GM23338 (cell line): ENCODE measurements at regions not wholly inside any gene's neighbourhood (a gene's known extent, or its start where the extent isn't known, plus 50 kb on each side); places are given as distances from the start of the nearest gene placed in this dataset.

Source experiments
- ATAC-seq: fragments of 200-7000 bp; cut with Tn5 transposase; 3 replicates; pipeline ENCODE4 v1.9.1; 2020
- DNase-seq: peaks from one replicate; pipeline ENCODE4 v3.0.0-alpha.2; 2015; ENCODE audit warnings: low spot score
- H2AFZ ChIP-seq: fragments of 200-600 bp; sonication (generic); 2 replicates; pipeline ENCODE4 v1.8.0; 2016; ENCODE audit warnings: antibody characterized with exemption, mild to moderate bottlenecking, moderate library complexity
- H3F3A ChIP-seq: fragments of 200-600 bp; sonication (generic); replicated peaks from 2 replicates; pipeline ENCODE4 v1.8.0; 2017; ENCODE audit warnings: antibody characterized with exemption, mixed run types, low read depth
- H3K27ac ChIP-seq: fragments of 200-600 bp; sonication (generic); 2 replicates; pipeline ENCODE4 v1.6.1; 2016; ENCODE audit warnings: low read depth
- H3K27me3 ChIP-seq: fragments of 200-600 bp; sonication (generic); 2 replicates; pipeline ENCODE4 v1.8.0; 2016; ENCODE audit warnings: mild to moderate bottlenecking, mixed run types, moderate library complexity; ENCODE audit not compliant: insufficient read depth
- H3K36me3 ChIP-seq: fragments of 200-600 bp; sonication (generic); 2 replicates; pipeline ENCODE4 v1.8.0; 2016; ENCODE audit warnings: mild to moderate bottlenecking; ENCODE audit not compliant: insufficient read depth
- H3K4me1 ChIP-seq: fragments of 200-600 bp; sonication (generic); 2 replicates; pipeline ENCODE4 v1.8.0; 2016; ENCODE audit warnings: mild to moderate bottlenecking, moderate library complexity; ENCODE audit not compliant: insufficient read depth
- H3K4me2 ChIP-seq: fragments of 200-600 bp; sonication (generic); 2 replicates; pipeline ENCODE4 v1.7.1; 2017; ENCODE audit warnings: mixed run types
- H3K4me3 ChIP-seq: fragments of 200-600 bp; sonication (generic); 2 replicates; pipeline ENCODE4 v1.6.1; 2016; ENCODE audit warnings: mixed run types
- H3K79me2 ChIP-seq: fragments of 200-600 bp; sonication (generic); replicated peaks from 2 replicates; pipeline ENCODE4 v1.8.0; 2017; ENCODE audit warnings: mild to moderate bottlenecking; ENCODE audit not compliant: insufficient read depth
- H3K9me2 ChIP-seq: fragments of 200-600 bp; sonication (generic); 2 replicates; pipeline ENCODE4 v1.8.0; 2017; ENCODE audit not compliant: insufficient read depth
- H4K20me1 ChIP-seq: fragments of 200-600 bp; sonication (generic); replicated peaks from 2 replicates; pipeline ENCODE4 v1.8.0; 2017; ENCODE audit warnings: mild to moderate bottlenecking; ENCODE audit not compliant: insufficient read depth
- H3K27ac Mint-ChIP-seq: 2 replicates; pipeline ENCODE4 v1.8.0; 2020; ENCODE audit warnings: inconsistent platforms, mild to moderate bottlenecking, moderate library complexity, mixed read lengths
- H3K27me3 Mint-ChIP-seq: 3 replicates; pipeline ENCODE4 v1.8.0; 2022; ENCODE audit warnings: low read depth, mild to moderate bottlenecking, moderate library complexity, mixed read lengths, inconsistent platforms; ENCODE audit not compliant: insufficient read depth, poor library complexity
- H3K36me3 Mint-ChIP-seq: 3 replicates; pipeline ENCODE4 v1.8.0; 2021; ENCODE audit warnings: low read depth, mild to moderate bottlenecking, inconsistent platforms, moderate library complexity, mixed read lengths
- H3K4me1 Mint-ChIP-seq: 3 replicates; pipeline ENCODE4 v1.8.0; 2020; ENCODE audit warnings: mild to moderate bottlenecking, inconsistent platforms, mixed read lengths
- H3K4me3 Mint-ChIP-seq: 3 replicates; pipeline ENCODE4 v1.8.0; 2021; ENCODE audit warnings: moderate library complexity, mild to moderate bottlenecking, inconsistent platforms, mixed read lengths
- H3K9me3 Mint-ChIP-seq: 3 replicates; pipeline ENCODE4 v1.8.0; 2020; ENCODE audit warnings: moderate library complexity, mild to moderate bottlenecking, inconsistent platforms, mixed read lengths
- ETS1 ChIP-seq: IDR thresholded peaks from 2 replicates; pipeline ENCODE4 v1.6.1; 2016; ENCODE audit warnings: antibody characterized with exemption
- NANOG ChIP-seq: IDR thresholded peaks from 2 replicates; pipeline ENCODE4 v1.6.1; 2016; ENCODE audit warnings: antibody characterized with exemption, borderline replicate concordance
- ZNF331 ChIP-seq: fragments of 250-450 bp; sonication (Bioruptor Pico); IDR thresholded peaks from 2 replicates; pipeline ENCODE4 v1.5.0; 2020; ENCODE audit warnings: low read depth, mild to moderate bottlenecking, moderate library complexity
- ZNF462 ChIP-seq: fragments of 250-450 bp; sonication (Bioruptor Pico); IDR thresholded peaks from 2 replicates; pipeline ENCODE4 v1.5.0; 2020; ENCODE audit warnings: mild to moderate bottlenecking, moderate library complexity

- H3K4me1 ChIP-seq = peaks cover 23% of the 10 kb centered on the region
- peak overlapping the region; percentile 12; the same call in 1 of the 2 replicates for H3K4me3 ChIP-seq
- DNase-seq = peak; percentile 78
- peak; percentile 61; the same call in 1 of the 2 replicates for TF ChIP-seq NANOG
- TF ChIP-seq ETS1 = no peak
- H3K27ac ChIP-seq = no peak overlapping the region
- peak overlapping the region; percentile 27; the same call in 1 of the 3 replicates for H3K4me3 Mint-ChIP-seq
- peaks cover 5% of the 10 kb centered on the region; the same call in 1 of the 3 replicates for H3K9me3 Mint-ChIP-seq
- H3K27ac Mint-ChIP-seq = no peak overlapping the region; the same call in 1 of the 2 replicates
- peaks cover 6% of the 10 kb centered on the region; the same call in 1 of the 2 replicates for H3K9me2 ChIP-seq
- H3K27me3 ChIP-seq = no peaks in the 10 kb centered on the region
- no peaks in the 10 kb centered on the region for H3K36me3 ChIP-seq
- H3K27me3 Mint-ChIP-seq = peaks cover 3% of the 10 kb centered on the region
- peaks cover 14% of the 10 kb centered on the region; the same call in 2 of the 3 replicates for H3K36me3 Mint-ChIP-seq
- no peaks in the 10 kb centered on the region for H3F3A ChIP-seq
- no peaks in the 10 kb centered on the region for H3K79me2 ChIP-seq
- peak; percentile 90 for ATAC-seq
- no peaks in the 10 kb centered on the region for H4K20me1 ChIP-seq
- H3K4me2 ChIP-seq = peak overlapping the region; percentile 39
- H2AFZ ChIP-seq = no peak overlapping the region
- H3K4me1 Mint-ChIP-seq = peaks cover 32% of the 10 kb centered on the region
Measured at GRCh38 chr12:59874781-59875180, 279.0 kb downstream of the SLC16A7 start.

- DNase-seq (no peak), ATAC-seq (no peak)
- Histone ChIP-seq H2AFZ (no peak overlapping the region), H3K9me2 (no peaks in the 10 kb centered on the region; the same call in 1 of the 2 replicates), H3K4me3 (no peak overlapping the region), H3F3A (no peaks in the 10 kb centered on the region), H3K79me2 (no peaks in the 10 kb centered on the region), H4K20me1 (no peaks in the 10 kb centered on the region), H3K4me1 (no peaks in the 10 kb centered on the region), H3K4me2 (no peak overlapping the region), H3K36me3 (no peaks in the 10 kb centered on the region), H3K27me3 (no peaks in the 10 kb centered on the region), H3K27ac (no peak overlapping the region)
- no peaks in the 10 kb centered on the region for H3K4me1 Mint-ChIP-seq
- H3K36me3 Mint-ChIP-seq = no peaks in the 10 kb centered on the region
- no peaks in the 10 kb centered on the region for H3K27me3 Mint-ChIP-seq
- no peak overlapping the region for H3K4me3 Mint-ChIP-seq
- no peaks in the 10 kb centered on the region for H3K9me3 Mint-ChIP-seq
- no peak overlapping the region for H3K27ac Mint-ChIP-seq
- TF ChIP-seq ZNF331 (CRISPR knock-in tag) = no peak
- TF ChIP-seq NANOG = no peak
- no peak for TF ChIP-seq ETS1
- no peak for TF ChIP-seq ZNF462 (CRISPR knock-in tag)
Measured at GRCh38 chr12:59886131-59886733, 290.4 kb downstream of the SLC16A7 start.
